Adrenal gland (tissue), 5 donors: ENCODE measurements at regions not wholly inside any gene's neighbourhood (a gene's known extent, or its start where the extent isn't known, plus 50 kb on each side); places are given as distances from the start of the nearest gene placed in this dataset.

Experiments used
- POLR2A ChIP-seq, 2 donors: fragments of 450-650 bp; IDR thresholded peaks; one replicate each; pipeline ENCODE4 v1.6.1; 2017; ENCODE audit warnings: antibody characterized with exemption in 2 of 2, mild to moderate bottlenecking in 2 of 2, moderate library complexity in 1 of 2
- TF ChIP-seq, protein P1 (sequence below), 6 experiments: fragments of 450-650 bp in 4 of 6; fragments of 200-600 bp in 2 of 6; sonication (generic) in 1 of 6; IDR thresholded peaks; 1 replicate in 5 of 6; 2 replicates in 1 of 6; pipeline versions ENCODE4 v1.5.1 to v1.8.0; 2016 to 2021; ENCODE audit warnings: antibody characterized with exemption in 6 of 6, mild to moderate bottlenecking in 2 of 6, moderate library complexity in 1 of 6
- donor health status: DM: no; HTN: no; CAD: no.

DNA sequence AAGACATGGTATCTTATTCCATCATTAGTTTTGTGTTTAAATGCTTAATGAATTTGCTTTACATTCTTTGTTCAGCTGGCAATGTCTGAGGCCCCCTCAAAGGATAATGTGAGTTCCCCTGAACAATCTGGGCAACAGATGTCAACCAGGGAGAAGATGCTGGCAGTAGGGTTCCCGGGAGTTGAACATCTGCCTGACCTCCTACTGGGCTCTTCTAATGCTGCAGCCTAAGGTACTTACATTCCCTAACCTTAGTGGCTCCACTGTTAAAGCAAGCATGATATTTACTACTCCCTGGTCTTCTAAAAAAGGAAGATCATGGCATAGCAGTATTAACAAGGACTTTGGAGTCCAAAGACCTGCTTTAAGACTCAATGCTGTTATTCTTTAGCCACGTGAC, 574.9 kb upstream of the NR5A2 start:
- no peak for TF ChIP-seq POLR2A (IDR thresholded peaks at IDR 0.05)
- TF ChIP-seq, protein P1, sequence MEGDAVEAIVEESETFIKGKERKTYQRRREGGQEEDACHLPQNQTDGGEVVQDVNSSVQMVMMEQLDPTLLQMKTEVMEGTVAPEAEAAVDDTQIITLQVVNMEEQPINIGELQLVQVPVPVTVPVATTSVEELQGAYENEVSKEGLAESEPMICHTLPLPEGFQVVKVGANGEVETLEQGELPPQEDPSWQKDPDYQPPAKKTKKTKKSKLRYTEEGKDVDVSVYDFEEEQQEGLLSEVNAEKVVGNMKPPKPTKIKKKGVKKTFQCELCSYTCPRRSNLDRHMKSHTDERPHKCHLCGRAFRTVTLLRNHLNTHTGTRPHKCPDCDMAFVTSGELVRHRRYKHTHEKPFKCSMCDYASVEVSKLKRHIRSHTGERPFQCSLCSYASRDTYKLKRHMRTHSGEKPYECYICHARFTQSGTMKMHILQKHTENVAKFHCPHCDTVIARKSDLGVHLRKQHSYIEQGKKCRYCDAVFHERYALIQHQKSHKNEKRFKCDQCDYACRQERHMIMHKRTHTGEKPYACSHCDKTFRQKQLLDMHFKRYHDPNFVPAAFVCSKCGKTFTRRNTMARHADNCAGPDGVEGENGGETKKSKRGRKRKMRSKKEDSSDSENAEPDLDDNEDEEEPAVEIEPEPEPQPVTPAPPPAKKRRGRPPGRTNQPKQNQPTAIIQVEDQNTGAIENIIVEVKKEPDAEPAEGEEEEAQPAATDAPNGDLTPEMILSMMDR (IDR thresholded peaks at IDR 0.05): no peak
